BE2C (cell line): ENCODE measurements at regions not wholly inside any gene's neighbourhood (a gene's known extent, or its start where the extent isn't known, plus 50 kb on each side); places are given as distances from the start of the nearest gene placed in this dataset.

Experiments
- DNase-seq: peaks from one replicate; pipeline ENCODE4 v3.0.0-alpha.2; 2020
- H3K27me3 ChIP-seq: fragments of 250-450 bp; sonication (Bioruptor Pico); 2 replicates; pipeline ENCODE4 v1.5.1; 2020; ENCODE audit warnings: mild to moderate bottlenecking
- H3K36me3 ChIP-seq: fragments of 250-450 bp; sonication (Bioruptor Pico); 2 replicates; pipeline ENCODE4 v1.5.1; 2020; ENCODE audit warnings: mild to moderate bottlenecking
- H3K4me1 ChIP-seq: fragments of 250-450 bp; sonication (Bioruptor Pico); 2 replicates; pipeline ENCODE4 v1.5.1; 2020
- H3K4me3 ChIP-seq: 2 replicates; pipeline ENCODE4 v1.5.1; 2011; ENCODE audit warnings: low read depth, low read length
- H3K9me3 ChIP-seq: fragments of 250-450 bp; sonication (Bioruptor Pico); 2 replicates; pipeline ENCODE4 v1.5.1; 2020
- TF ChIP-seq, protein P1 (sequence below): IDR thresholded peaks from 2 replicates; pipeline ENCODE4 v1.5.1; 2012; ENCODE audit warnings: mild to moderate bottlenecking, low read depth, low read length

DNA sequence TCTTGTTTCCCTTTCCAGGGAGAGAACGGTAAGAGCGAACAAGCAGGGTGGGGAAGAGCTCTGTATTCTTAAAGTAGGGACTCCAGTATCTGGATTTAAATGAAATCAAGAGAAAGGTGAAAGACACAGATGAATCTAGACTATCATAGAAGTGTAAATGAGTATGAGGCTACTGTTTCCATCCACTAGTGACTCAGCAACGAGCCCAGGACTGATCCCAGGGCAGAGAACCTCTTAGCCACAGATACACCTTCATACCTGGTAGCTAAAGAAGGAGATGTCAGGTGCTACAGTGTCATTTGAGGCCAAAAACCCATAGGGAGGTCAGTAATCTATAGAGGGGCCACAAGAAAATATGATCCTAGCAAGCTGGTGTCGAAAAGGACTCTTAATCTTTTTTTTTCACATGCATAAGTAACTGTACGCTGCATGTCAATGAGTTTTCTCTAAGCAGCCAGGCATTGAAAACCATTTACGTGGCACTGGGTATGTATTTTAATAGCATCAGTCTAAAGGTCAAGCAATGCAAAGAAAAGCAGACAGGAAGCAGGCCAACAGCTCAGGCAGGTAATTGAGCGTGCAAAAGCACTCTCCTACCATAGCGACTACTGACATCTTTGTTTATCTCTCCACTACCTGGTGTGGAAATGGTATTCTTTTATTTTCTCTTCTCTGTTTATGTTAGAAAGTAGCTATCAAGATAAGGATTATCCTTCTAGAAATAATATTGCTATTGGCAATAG lies 91.5 kb upstream of the EGR2 start:
- no peak for DNase-seq
- Histone ChIP-seq H3K36me3 (no peaks in the 10 kb centered on the region), H3K27me3 (no peaks in the 10 kb centered on the region), H3K9me3 (no peaks in the 10 kb centered on the region), H3K4me1 (no peaks in the 10 kb centered on the region), H3K4me3 (no peak overlapping the region)
- TF ChIP-seq, protein P1, sequence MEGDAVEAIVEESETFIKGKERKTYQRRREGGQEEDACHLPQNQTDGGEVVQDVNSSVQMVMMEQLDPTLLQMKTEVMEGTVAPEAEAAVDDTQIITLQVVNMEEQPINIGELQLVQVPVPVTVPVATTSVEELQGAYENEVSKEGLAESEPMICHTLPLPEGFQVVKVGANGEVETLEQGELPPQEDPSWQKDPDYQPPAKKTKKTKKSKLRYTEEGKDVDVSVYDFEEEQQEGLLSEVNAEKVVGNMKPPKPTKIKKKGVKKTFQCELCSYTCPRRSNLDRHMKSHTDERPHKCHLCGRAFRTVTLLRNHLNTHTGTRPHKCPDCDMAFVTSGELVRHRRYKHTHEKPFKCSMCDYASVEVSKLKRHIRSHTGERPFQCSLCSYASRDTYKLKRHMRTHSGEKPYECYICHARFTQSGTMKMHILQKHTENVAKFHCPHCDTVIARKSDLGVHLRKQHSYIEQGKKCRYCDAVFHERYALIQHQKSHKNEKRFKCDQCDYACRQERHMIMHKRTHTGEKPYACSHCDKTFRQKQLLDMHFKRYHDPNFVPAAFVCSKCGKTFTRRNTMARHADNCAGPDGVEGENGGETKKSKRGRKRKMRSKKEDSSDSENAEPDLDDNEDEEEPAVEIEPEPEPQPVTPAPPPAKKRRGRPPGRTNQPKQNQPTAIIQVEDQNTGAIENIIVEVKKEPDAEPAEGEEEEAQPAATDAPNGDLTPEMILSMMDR, result no peak

DNA sequence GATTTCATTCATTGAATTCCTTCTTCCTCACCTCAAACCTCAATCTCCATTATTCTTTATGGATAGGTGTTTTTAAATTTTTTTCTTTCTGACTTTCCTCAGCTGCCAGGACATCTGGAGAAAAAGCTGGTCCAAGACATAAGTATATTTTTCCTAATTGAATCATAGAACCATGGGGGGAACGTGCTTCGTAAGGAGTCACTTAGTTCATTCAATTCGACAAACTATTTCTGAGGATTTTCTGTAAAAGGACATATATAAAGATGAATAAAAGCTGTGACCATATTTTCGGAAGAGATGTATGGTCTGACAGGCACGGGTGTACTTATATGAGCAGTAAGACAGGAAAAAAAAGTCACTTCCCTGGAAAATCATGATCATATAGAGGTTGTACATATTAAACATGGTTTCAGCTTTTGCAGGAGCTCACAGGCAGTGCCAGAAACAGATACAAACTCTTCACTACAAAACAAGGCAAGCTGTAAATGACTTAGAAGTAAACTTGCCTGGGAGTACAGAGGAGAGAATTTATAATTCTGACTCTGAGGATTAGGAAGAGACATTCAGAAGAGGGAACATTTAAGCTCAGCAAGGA lies 88.2 kb upstream of the EGR2 start:
- TF ChIP-seq, protein P1, result no peak
- Histone ChIP-seq H3K36me3 (no peaks in the 10 kb centered on the region), H3K27me3 (no peaks in the 10 kb centered on the region), H3K9me3 (no peaks in the 10 kb centered on the region), H3K4me1 (no peaks in the 10 kb centered on the region), H3K4me3 (no peak overlapping the region)
- no peak for DNase-seq

DNA sequence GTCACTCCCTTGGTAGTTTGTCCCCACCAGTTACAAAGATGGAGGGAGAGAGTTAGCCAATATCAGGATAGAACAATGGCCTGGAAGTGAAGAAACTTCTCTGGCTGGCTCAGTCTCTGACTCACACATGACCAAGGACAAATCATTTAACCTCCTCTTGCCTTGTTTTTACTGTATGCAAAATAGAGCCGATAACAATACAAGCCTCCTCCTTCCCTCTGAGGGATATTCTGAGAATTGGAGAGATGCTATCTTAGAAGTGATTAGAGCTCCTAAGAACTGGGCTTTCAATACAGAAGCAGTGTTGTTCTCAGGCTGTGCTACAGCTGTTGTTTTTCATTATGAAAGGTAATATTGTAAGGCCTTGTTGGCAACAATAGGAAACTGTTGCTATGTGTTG lies 87.7 kb upstream of the EGR2 start:
- Histone ChIP-seq H3K27me3 (no peaks in the 10 kb centered on the region), H3K36me3 (no peaks in the 10 kb centered on the region), H3K4me1 (no peaks in the 10 kb centered on the region), H3K9me3 (no peaks in the 10 kb centered on the region), H3K4me3 (no peak overlapping the region)
- TF ChIP-seq, protein P1, result no peak
- no peak for DNase-seq

DNA sequence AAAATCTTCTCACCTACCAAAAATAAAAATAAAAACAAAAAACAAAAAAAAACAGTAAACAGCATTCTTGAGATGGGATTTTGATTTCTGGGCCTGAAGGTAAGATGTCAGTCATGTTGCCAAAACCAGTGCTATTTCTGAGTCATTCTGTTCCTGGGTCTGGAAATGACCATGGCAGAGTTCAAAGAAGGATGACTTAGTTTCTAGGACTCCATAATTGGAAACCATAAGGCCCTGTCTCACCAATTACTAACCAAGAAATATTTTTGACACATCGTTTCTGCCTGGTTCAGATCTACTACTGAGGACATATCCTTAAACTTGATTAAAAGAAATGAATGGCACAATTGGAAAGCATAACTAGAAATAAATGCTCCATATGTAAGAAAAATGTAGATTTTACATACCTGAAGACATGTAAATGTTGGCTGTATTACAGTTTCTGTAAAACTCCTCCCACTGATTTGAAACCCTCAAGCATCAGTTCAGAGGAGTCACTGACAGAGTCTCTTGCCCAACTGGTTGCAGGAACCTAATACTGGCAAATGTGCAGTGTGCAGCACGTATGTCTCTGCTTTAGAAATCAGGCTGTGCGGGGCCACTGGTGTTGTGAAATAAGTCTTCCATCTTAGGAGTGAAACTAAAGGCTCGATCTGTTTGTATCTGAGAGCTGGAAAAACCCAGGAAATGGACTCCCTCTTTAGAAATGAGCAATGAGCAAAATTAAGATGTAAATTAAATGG lies 84.8 kb upstream of the EGR2 start:
- TF ChIP-seq, protein P1, result no peak
- H3K36me3 ChIP-seq, result no peaks in the 10 kb centered on the region

DNA sequence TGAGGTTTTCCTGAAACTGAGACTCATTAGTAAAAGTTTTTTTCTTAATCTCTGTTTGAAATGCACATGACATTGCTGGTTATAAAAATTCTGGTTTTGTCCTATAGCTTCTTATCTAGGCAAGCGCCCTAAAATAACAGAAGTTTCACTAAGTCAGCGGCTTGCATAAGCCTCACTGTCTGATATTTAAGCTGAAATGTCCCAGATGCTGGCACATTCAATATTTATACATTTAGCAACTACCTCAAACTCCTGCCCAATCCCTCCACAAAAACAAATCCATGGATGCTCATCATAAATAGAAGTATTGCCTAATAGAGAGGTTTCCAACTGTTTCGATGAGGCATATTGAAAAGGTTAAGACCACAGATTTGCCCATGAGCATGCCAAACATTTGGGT lies 83.1 kb upstream of the EGR2 start:
- H3K4me3 ChIP-seq, result no peak overlapping the region
- no peak for DNase-seq
- H3K36me3 ChIP-seq, result no peaks in the 10 kb centered on the region
- no peaks in the 10 kb centered on the region for H3K27me3 ChIP-seq
- TF ChIP-seq, protein P1, result no peak
- H3K4me1 ChIP-seq, result no peaks in the 10 kb centered on the region
- no peaks in the 10 kb centered on the region for H3K9me3 ChIP-seq

More for the DNA sequence above, 84.8 kb upstream of the EGR2 start:
- DNase-seq, result no peak
- Histone ChIP-seq H3K4me3 (no peak overlapping the region), H3K4me1 (no peaks in the 10 kb centered on the region), H3K27me3 (no peaks in the 10 kb centered on the region), H3K9me3 (no peaks in the 10 kb centered on the region)

DNA sequence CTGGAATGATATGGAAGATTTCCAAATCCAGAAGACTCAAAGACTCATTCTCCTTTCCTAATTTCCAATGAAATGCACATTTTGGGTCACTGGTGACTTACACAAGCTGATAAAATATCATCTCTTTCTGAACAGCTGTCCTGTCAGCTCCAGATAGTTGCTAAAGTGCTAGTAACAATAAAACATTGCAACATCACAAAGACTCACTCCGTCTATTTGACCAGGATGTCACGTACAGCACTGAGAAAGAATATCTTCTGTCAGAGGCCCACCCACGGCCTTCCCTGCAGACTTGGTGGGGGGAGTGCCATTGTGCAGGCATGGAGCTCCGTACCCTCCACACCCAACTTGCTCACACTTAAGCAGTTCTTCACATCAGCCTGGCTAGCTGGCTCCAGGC lies 78.9 kb upstream of the EGR2 start:
- DNase-seq, result no peak
- no peaks in the 10 kb centered on the region for H3K36me3 ChIP-seq
- no peaks in the 10 kb centered on the region for H3K27me3 ChIP-seq
- no peaks in the 10 kb centered on the region for H3K4me1 ChIP-seq
- H3K9me3 ChIP-seq, result no peaks in the 10 kb centered on the region
- TF ChIP-seq, protein P1, result no peak
- no peak overlapping the region for H3K4me3 ChIP-seq
